HEK293 (cell line): ENCODE measurements at regions not wholly inside any gene's neighbourhood (a gene's known extent, or its start where the extent isn't known, plus 50 kb on each side); places are given as distances from the start of the nearest gene placed in this dataset.

Experiments
- KLF1 ChIP-seq: fragments of 450-650 bp; formaldehyde crosslinking; IDR thresholded peaks from 2 replicates; pipeline ENCODE4 v1.5.1; 2016; ENCODE audit warnings: missing biosample characterization, missing genetic modification characterization
- KLF10 ChIP-seq: fragments of 450-650 bp; IDR thresholded peaks from 2 replicates; pipeline ENCODE4 v1.5.1; 2018; ENCODE audit warnings: missing biosample characterization, mild to moderate bottlenecking, missing genetic modification characterization
- MZF1 ChIP-seq: fragments of 450-650 bp; formaldehyde crosslinking; IDR thresholded peaks from 2 replicates; pipeline ENCODE4 v1.5.1; 2017; ENCODE audit warnings: missing biosample characterization, missing genetic modification characterization, borderline replicate concordance
- PRDM6 ChIP-seq: fragments of 450-650 bp; formaldehyde crosslinking; IDR thresholded peaks from 2 replicates; pipeline ENCODE4 v1.5.1; 2017; ENCODE audit warnings: missing biosample characterization, missing genetic modification characterization
- SP7 ChIP-seq: fragments of 450-650 bp; formaldehyde crosslinking; IDR thresholded peaks from 2 replicates; pipeline ENCODE4 v1.5.1; 2016; ENCODE audit warnings: missing biosample characterization, missing genetic modification characterization
- ZBTB1 ChIP-seq: fragments of 450-650 bp; formaldehyde crosslinking; IDR thresholded peaks from 2 replicates; pipeline ENCODE4 v1.5.1; 2016; ENCODE audit warnings: missing biosample characterization, missing genetic modification characterization
- ZBTB26 ChIP-seq: fragments of 450-650 bp; formaldehyde crosslinking; optimal IDR thresholded peaks from 2 replicates; pipeline ENCODE3; 2016; ENCODE audit warnings: missing biosample characterization, mild to moderate bottlenecking, missing genetic modification characterization
- ZFP3 ChIP-seq: fragments of 450-650 bp; formaldehyde crosslinking; IDR thresholded peaks from 2 replicates; pipeline ENCODE4 v1.5.1; 2016; ENCODE audit warnings: low read depth, missing biosample characterization, missing genetic modification characterization
- ZNF121 ChIP-seq: fragments of 450-650 bp; formaldehyde crosslinking; IDR thresholded peaks from 2 replicates; pipeline ENCODE4 v1.5.1; 2016; ENCODE audit warnings: missing biosample characterization, missing genetic modification characterization
- ZNF18 ChIP-seq: fragments of 450-650 bp; formaldehyde crosslinking; IDR thresholded peaks from 2 replicates; pipeline ENCODE4 v1.5.1; 2016; ENCODE audit warnings: missing biosample characterization, missing genetic modification characterization
- ZNF214 ChIP-seq: fragments of 450-650 bp; formaldehyde crosslinking; IDR thresholded peaks from 2 replicates; pipeline ENCODE4 v1.5.1; 2017; ENCODE audit warnings: missing biosample characterization, mild to moderate bottlenecking, missing genetic modification characterization, borderline replicate concordance
- ZNF23 ChIP-seq: fragments of 450-650 bp; formaldehyde crosslinking; IDR thresholded peaks from 2 replicates; pipeline ENCODE4 v1.5.1; 2016; ENCODE audit warnings: missing biosample characterization, missing genetic modification characterization, borderline replicate concordance
- ZNF311 ChIP-seq: fragments of 450-650 bp; formaldehyde crosslinking; IDR thresholded peaks from 2 replicates; pipeline ENCODE4 v1.5.1; 2017; ENCODE audit warnings: missing biosample characterization, missing genetic modification characterization, borderline replicate concordance
- ZNF341 ChIP-seq: fragments of 450-650 bp; formaldehyde crosslinking; IDR thresholded peaks from 2 replicates; pipeline ENCODE4; 2016; ENCODE audit warnings: low read depth, missing biosample characterization, missing genetic modification characterization
- ZNF354C ChIP-seq: fragments of 450-650 bp; formaldehyde crosslinking; IDR thresholded peaks from 2 replicates; pipeline ENCODE4 v1.5.1; 2016; ENCODE audit warnings: missing biosample characterization, missing genetic modification characterization, low read depth, borderline replicate concordance
- ZNF391 ChIP-seq: fragments of 450-650 bp; formaldehyde crosslinking; IDR thresholded peaks from 2 replicates; pipeline ENCODE4 v1.5.1; 2016; ENCODE audit warnings: low read depth, missing biosample characterization, missing genetic modification characterization, borderline replicate concordance
- ZNF423 ChIP-seq: fragments of 450-650 bp; formaldehyde crosslinking; IDR thresholded peaks from 2 replicates; pipeline ENCODE4 v1.5.1; 2016; ENCODE audit warnings: missing biosample characterization, missing genetic modification characterization
- ZNF433 ChIP-seq: fragments of 450-650 bp; formaldehyde crosslinking; IDR thresholded peaks from 2 replicates; pipeline ENCODE4 v1.5.1; 2016; ENCODE audit warnings: missing biosample characterization, missing genetic modification characterization, low read depth
- ZNF513 ChIP-seq: fragments of 450-650 bp; IDR thresholded peaks from 2 replicates; pipeline ENCODE4 v1.5.1; 2018; ENCODE audit warnings: missing biosample characterization, missing genetic modification characterization
- ZNF514 ChIP-seq: fragments of 450-650 bp; formaldehyde crosslinking; IDR thresholded peaks from 2 replicates; pipeline ENCODE4 v1.5.1; 2016; ENCODE audit warnings: missing biosample characterization, missing genetic modification characterization
- ZNF544 ChIP-seq: fragments of 450-650 bp; formaldehyde crosslinking; IDR thresholded peaks from 2 replicates; pipeline ENCODE4 v1.5.0; 2017; ENCODE audit warnings: missing biosample characterization, missing genetic modification characterization
- ZNF621 ChIP-seq: fragments of 450-650 bp; formaldehyde crosslinking; IDR thresholded peaks from 2 replicates; pipeline ENCODE4 v1.5.1; 2017; ENCODE audit warnings: missing biosample characterization, missing genetic modification characterization
- ZNF768 ChIP-seq: fragments of 450-650 bp; formaldehyde crosslinking; IDR thresholded peaks from 2 replicates; pipeline ENCODE4 v1.5.1; 2018; ENCODE audit warnings: missing biosample characterization, mild to moderate bottlenecking, missing genetic modification characterization
- ZNF777 ChIP-seq: fragments of 450-650 bp; formaldehyde crosslinking; IDR thresholded peaks from 2 replicates; pipeline ENCODE4 v1.5.1; 2017; ENCODE audit warnings: missing biosample characterization, missing genetic modification characterization, borderline replicate concordance
- ZNF837 ChIP-seq: fragments of 450-650 bp; formaldehyde crosslinking; IDR thresholded peaks from 2 replicates; pipeline ENCODE4 v1.5.1; 2016; ENCODE audit warnings: missing biosample characterization, missing genetic modification characterization
- ZSCAN16 ChIP-seq: fragments of 450-650 bp; formaldehyde crosslinking; IDR thresholded peaks from 2 replicates; pipeline ENCODE4 v1.5.1; 2016; ENCODE audit warnings: missing biosample characterization, missing genetic modification characterization
- TF ChIP-seq, protein P1 (sequence below): fragments of 450-650 bp; formaldehyde crosslinking; conservative IDR thresholded peaks from 2 replicates; pipeline ENCODE4 v1.5.1; 2016; ENCODE audit warnings: low read depth, missing biosample characterization, missing genetic modification characterization

DNA sequence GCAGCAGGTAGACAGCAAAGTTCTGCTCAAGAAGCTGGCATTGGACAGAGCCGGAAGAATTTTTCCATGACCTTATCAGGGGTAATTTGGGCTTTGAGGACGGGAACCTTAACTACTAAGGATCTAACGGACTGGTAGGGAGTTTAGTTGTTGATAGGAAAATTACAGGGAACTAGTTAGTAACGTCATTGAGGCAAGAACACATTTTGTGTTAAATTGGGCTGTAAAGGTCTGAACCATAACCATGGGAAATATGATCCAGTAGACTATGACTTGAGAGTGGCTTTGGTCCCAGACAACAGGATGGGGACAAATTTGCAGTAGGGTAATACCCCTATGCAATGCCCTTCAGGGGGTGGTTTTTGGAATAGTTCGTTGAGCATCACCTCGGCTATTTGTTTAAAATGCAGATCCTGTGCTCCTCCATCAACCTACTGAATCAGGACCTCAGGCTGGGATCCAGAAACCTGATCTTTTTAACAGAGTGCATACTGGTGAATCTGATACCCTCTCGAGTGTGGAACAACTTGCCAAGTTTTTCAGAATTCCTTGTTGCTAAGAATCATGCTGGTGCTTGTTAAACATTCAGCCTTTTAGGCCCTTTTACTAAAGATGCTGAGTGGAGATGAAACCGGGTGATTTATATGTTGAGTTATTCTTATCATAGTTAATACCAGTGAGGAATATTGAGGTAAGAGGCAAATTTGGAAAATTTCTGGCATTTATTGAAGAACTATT, 255.1 kb downstream of the MAP2K6 start (continued):
- no peak for TF ChIP-seq ZNF391 (tag by site-specific recombination)
- TF ChIP-seq ZNF768 (tag by site-specific recombination) = no peak
- TF ChIP-seq ZNF513 (tag by site-specific recombination) = no peak
- TF ChIP-seq ZNF311 (tag by site-specific recombination) = no peak
- TF ChIP-seq ZNF121 (tag by site-specific recombination) = no peak
- TF ChIP-seq, protein P1, sequence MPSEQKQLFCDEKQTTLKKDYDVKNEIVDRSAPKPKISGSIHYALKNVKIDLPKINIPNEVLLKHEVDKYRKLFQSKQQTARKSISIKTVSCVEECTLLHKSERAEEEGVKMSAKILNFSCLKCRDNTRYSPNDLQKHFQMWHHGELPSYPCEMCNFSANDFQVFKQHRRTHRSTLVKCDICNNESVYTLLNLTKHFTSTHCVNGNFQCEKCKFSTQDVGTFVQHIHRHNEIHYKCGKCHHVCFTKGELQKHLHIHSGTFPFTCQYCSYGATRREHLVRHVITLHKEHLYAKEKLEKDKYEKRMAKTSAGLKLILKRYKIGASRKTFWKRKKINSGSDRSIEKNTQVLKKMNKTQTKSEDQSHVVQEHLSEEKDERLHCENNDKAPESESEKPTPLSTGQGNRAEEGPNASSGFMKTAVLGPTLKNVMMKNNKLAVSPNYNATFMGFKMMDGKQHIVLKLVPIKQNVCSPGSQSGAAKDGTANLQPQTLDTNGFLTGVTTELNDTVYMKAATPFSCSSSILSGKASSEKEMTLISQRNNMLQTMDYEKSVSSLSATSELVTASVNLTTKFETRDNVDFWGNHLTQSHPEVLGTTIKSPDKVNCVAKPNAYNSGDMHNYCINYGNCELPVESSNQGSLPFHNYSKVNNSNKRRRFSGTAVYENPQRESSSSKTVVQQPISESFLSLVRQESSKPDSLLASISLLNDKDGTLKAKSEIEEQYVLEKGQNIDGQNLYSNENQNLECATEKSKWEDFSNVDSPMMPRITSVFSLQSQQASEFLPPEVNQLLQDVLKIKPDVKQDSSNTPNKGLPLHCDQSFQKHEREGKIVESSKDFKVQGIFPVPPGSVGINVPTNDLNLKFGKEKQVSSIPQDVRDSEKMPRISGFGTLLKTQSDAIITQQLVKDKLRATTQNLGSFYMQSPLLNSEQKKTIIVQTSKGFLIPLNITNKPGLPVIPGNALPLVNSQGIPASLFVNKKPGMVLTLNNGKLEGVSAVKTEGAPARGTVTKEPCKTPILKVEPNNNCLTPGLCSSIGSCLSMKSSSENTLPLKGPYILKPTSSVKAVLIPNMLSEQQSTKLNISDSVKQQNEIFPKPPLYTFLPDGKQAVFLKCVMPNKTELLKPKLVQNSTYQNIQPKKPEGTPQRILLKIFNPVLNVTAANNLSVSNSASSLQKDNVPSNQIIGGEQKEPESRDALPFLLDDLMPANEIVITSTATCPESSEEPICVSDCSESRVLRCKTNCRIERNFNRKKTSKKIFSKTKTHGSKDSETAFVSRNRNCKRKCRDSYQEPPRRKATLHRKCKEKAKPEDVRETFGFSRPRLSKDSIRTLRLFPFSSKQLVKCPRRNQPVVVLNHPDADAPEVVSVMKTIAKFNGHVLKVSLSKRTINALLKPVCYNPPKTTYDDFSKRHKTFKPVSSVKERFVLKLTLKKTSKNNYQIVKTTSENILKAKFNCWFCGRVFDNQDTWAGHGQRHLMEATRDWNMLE (tag by site-specific recombination) = no peak
- no peak for TF ChIP-seq ZNF621 (tag by site-specific recombination)
- no peak for TF ChIP-seq ZNF341
- TF ChIP-seq PRDM6 (tag by site-specific recombination) = no peak
- TF ChIP-seq ZNF837 = no peak
- TF ChIP-seq KLF10 (tag by site-specific recombination) = no peak
- TF ChIP-seq ZNF354C (tag by site-specific recombination) = no peak
- no peak for TF ChIP-seq ZNF214
- no peak for TF ChIP-seq KLF1 (tag by site-specific recombination)
- no peak for TF ChIP-seq ZNF777
- 0 out of 2 replicates have a peak, but pooled peaks have one; percentile 62 for TF ChIP-seq SP7
- no peak for TF ChIP-seq ZNF23 (tag by site-specific recombination)
- no peak for TF ChIP-seq ZNF433 (tag by site-specific recombination)
- TF ChIP-seq ZBTB26 (tag by site-specific recombination) = no peak
- TF ChIP-seq ZBTB1 (tag by site-specific recombination) = no peak
- no peak for TF ChIP-seq ZFP3 (tag by site-specific recombination)
- no peak for TF ChIP-seq ZNF544 (tag by site-specific recombination)
- no peak for TF ChIP-seq ZNF423
- TF ChIP-seq ZNF514 (tag by site-specific recombination) = no peak
- no peak for TF ChIP-seq ZSCAN16
- TF ChIP-seq MZF1 (tag by site-specific recombination) = 0 out of 2 replicates have a peak, but pooled peaks have one; percentile 12
- no peak for TF ChIP-seq ZNF18 (tag by site-specific recombination)
